GM20000 (cell line): ENCODE measurements at regions not wholly inside any gene's neighbourhood (a gene's known extent, or its start where the extent isn't known, plus 50 kb on each side); places are given as distances from the start of the nearest gene placed in this dataset.

Experiments
- DNase-seq: peaks from one replicate; pipeline ENCODE4 v3.0.0; 2012; ENCODE audit warnings: low spot score
- CTCF ChIP-seq: IDR thresholded peaks from 2 replicates; pipeline ENCODE4 v1.5.1; 2012; ENCODE audit warnings: mild to moderate bottlenecking, control low read depth; ENCODE audit errors: extremely low read depth, missing control alignments

DNA sequence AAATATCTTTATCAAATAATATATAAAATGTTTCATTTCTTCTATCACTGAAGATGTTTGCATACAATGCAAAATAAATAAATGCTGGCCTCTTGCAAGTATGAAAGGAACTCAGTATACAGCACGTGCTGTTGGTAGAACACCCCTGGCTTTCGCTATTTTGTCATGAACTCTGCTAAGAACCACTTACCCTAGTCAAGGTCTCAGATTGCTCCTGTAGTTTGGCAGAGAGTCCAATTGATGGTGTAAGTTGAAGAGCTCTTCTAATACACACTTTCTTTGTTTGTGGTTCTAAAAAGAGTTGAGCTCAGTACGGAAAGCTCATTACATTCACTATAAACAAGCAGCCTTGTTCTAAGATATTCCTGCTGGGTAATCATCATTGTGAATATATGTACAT, 1258.9 kb downstream of the EFNB2 start:
- no peak for TF ChIP-seq CTCF
- no peak for DNase-seq

DNA sequence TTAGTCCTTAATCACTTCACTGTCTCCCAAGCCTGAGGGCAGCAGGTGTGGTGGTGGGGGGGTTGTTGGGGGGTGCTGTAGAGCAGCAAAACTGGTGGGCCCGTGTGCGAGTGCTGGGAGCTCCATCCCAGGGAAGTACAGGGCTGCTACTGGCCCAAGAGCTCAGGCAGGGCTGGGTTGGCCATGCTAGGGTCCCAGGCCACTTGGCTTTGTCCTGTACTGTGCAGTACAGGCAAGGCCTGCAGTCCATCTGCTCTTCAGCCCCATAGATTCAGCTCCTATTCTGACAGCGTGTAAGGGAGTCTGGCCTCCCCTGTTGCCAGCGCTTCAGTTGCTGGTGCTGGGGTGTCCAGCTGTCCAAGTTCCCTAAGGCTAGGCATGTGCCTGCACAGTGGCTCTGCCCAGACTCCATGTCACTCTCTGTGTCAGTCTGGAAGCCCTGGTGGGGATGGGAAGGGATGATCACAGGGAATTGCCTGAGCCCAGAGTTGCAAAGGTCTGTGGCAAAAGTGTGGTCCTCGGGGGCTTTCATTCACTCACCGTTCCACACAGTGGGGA, 1261.7 kb downstream of the EFNB2 start:
- no peak for TF ChIP-seq CTCF
- no peak for DNase-seq

DNA sequence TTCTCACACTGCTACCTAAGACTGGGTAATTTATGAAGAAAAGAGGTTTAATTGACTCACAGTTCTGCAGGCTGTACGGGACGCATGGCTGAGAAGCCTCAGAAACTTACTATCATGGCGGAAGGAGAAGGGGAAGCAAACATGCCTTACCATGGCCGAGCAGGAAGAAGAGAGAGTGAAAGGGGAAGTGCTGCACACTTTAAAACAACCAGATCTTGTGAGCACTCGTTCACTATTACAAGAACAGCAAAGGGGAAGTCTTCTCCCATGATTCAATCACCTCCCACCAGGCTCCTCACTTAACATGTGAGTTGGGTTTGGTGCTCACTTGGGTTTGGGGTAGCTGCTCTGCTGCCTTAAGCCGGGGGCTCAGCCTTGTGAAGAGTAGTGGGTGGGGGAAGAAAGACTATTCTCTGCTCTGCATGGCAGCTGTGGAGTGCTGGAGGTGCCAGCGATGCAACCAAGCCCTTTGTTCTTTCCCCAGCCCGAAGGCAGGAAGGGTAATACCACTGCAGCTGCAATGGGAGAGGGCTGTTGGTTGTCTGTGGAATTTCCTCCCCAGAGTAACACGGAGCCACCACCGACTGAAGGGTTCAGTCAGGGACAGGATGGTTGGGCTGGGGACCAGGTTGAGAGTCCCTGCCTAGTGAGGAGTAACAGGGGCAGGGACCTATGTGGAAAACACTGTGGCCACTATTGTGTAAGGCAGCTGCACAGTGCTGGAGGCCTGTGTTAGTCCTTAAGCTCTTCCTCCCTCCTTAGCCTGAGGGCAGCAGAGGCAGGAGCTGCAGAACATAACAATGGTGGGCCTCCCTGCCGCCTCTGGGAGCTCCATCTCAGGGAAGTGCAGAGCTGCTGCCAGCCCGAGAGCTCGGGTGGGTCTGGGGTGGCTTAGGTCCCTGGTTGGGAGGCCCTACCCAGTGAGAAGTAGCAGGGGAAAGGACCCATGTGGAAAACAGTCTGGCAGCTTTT, 1262.5 kb downstream of the EFNB2 start:
- DNase-seq = no peak
- TF ChIP-seq CTCF = no peak

DNA sequence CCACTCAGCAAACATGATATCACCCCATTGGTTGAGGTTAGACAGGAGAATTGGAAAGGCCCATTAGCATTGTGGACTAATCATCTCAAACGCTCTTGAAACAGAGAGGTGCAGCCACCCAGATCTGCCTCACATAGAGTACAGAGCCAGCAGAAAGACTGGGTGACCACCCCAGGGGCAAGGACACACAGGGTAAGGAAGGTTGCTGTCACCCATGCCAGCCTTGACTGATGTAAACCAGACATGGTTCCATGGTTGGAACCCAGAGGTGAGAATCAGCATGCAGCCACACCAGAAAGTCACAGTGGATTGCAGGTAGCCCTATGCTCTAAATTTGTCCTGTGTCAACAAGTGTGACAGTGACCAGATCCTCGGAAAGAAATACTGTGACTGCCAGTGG, 1268.8 kb downstream of the EFNB2 start:
- no peak for DNase-seq
- no peak for TF ChIP-seq CTCF

- DNase-seq = no peak
- TF ChIP-seq CTCF = no peak
Measured at GRCh38 chr13:105262579-105262978, 1272.9 kb downstream of the EFNB2 start.

DNA sequence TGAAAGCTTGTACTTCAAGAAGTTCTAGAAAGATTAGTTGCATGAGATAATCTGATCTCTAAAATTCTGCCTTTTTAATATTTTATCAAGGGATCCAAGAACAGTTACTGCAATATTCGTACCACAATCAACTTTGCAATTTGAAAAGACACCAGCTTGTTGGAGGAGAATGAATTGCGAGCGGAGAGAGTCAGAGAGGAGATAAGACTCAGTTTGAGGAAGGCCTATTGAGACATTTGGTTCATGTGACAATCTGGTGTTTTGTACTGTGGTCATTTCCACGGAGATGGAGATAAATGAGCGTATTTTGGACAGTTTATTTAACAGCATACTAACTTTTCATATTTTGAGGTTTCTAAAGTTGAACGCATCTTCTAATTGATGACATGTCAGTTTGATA, 1276.0 kb downstream of the EFNB2 start:
- TF ChIP-seq CTCF = no peak
- no peak for DNase-seq

- TF ChIP-seq CTCF = no peak
- no peak for DNase-seq
Measured at GRCh38 chr13:105255472-105255871, 1280.0 kb downstream of the EFNB2 start.
